22Rv1 (cell line): ENCODE measurements at regions not wholly inside any gene's neighbourhood (a gene's known extent, or its start where the extent isn't known, plus 50 kb on each side); places are given as distances from the start of the nearest gene placed in this dataset.
"Not testable (repeated sequence)": the region's sequence is repeated elsewhere in the genome, so short reads cannot be mapped to it uniquely, and the experiment has no call there.

Experiments used
- H3K27ac ChIP-seq: fragments of 450-650 bp; 2 replicates; pipeline ENCODE4 v1.5.1; 2017
- ZFX ChIP-seq: fragments of 450-650 bp; IDR thresholded peaks from 2 replicates; pipeline ENCODE4 v1.6.1; 2017; ENCODE audit warnings: antibody characterized with exemption, borderline replicate concordance
- TF ChIP-seq, protein P1 (sequence below): fragments of 450-650 bp; IDR thresholded peaks from 2 replicates; pipeline ENCODE4 v1.5.1; 2017; ENCODE audit warnings: mild to moderate bottlenecking

DNA sequence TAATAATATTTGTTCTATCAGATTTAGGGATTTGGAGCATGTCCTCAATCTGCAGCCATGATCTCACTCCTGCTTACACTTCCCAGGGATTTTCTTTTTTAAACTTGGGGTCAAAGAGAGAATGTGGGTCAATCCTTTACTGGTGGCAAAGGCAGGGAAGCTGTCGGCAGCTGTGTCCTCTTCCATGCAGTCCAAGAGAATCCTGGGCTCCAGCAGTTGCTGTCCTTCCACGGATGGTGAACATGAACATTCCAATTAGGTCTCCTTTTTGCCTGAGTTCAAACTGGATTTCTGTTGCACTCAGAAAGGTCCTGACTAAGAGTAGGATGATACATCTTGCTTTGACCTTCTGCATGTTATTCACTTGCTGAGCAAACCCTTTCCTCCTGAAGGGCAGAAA is 73.9 kb downstream of the ARL6IP4 start:
- peak overlapping the region; percentile 75 for H3K27ac ChIP-seq
- no peak for TF ChIP-seq ZFX
- TF ChIP-seq, protein P1, sequence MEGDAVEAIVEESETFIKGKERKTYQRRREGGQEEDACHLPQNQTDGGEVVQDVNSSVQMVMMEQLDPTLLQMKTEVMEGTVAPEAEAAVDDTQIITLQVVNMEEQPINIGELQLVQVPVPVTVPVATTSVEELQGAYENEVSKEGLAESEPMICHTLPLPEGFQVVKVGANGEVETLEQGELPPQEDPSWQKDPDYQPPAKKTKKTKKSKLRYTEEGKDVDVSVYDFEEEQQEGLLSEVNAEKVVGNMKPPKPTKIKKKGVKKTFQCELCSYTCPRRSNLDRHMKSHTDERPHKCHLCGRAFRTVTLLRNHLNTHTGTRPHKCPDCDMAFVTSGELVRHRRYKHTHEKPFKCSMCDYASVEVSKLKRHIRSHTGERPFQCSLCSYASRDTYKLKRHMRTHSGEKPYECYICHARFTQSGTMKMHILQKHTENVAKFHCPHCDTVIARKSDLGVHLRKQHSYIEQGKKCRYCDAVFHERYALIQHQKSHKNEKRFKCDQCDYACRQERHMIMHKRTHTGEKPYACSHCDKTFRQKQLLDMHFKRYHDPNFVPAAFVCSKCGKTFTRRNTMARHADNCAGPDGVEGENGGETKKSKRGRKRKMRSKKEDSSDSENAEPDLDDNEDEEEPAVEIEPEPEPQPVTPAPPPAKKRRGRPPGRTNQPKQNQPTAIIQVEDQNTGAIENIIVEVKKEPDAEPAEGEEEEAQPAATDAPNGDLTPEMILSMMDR, result no peak

GRCh38 chr12:123051556-123051955 is 71.1 kb downstream of the ARL6IP4 start:
- H3K27ac ChIP-seq, result no peak overlapping the region
- no peak for TF ChIP-seq ZFX
- TF ChIP-seq, protein P1, result no peak

DNA sequence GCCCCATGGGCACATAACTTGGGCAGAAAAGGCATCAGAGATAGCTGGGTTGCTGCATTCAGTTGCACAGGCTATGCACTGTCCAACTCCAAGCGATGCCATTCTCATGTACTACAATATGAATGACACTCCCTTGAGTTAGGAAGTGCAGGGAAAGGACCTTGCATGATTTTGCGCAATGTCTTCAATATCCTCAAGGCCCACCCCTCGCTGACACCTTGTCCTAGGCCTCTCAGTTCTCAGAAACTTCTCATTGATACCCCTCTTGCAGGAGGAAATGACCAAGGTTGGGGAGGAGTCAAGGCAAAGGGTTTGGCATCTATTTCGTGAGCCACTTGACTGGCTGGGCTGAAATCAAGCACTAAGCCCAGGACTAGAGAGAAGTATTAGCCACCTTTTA is 70.4 kb downstream of the ARL6IP4 start:
- no peak overlapping the region for H3K27ac ChIP-seq
- TF ChIP-seq ZFX, result no peak
- TF ChIP-seq, protein P1, result no peak

DNA sequence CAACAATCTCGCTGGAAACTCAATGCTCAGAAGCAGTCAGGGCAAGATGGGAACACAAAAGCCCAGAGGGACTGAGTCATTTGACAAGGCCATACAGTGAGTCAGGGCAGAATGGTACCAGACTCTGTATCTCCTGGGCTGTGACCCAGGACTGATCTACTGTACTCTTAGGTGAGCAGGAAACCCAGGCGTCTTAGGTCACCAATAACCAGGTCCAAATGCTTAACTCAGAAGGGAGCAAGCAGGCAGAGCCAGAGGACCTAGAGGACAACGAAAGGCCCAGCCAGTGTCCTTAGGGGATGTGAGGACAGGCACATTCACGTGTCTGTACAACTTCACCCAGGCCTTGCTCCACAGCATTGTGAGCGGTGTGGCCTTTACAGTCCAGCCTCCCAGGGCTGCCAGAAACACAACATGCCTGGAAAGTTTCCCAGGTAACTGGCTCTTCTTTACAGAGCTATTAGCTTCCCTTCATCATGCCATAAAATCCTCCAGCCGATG is 69.9 kb downstream of the ARL6IP4 start:
- no peak overlapping the region for H3K27ac ChIP-seq
- TF ChIP-seq ZFX, result no peak
- TF ChIP-seq, protein P1, result no peak

- TF ChIP-seq, protein P1, result no peak
- no peak for TF ChIP-seq ZFX
Observed at GRCh38 chr12:123049398-123050240, 69.1 kb downstream of the ARL6IP4 start.

GRCh38 chr12:123047892-123048291 is 67.4 kb downstream of the ARL6IP4 start:
- not testable (repeated sequence) for H3K27ac ChIP-seq

More at GRCh38 chr12:123049398-123050240, 69.1 kb downstream of the ARL6IP4 start:
- no peak overlapping the region for H3K27ac ChIP-seq

DNA sequence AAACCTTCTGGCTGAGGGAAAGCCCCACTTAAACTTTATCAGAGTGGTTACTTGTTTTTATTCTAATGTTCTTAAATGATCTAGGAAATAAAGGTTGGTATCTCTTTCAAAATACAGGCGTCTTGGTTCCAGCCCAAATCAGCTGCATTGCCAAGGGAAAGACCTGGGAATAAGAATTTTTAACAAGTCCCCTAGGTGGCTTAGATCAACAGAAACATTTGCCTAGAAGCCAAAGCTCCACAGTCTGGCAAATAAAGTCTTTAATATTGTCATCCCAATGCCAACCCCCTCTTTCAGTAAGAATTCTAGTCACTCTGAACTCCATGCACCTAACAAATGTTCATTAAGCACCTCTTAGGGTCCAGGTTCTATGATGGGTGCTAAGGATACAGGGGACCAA is 66.8 kb downstream of the ARL6IP4 start:
- TF ChIP-seq ZFX, result no peak
- TF ChIP-seq, protein P1, result no peak
- no peak overlapping the region for H3K27ac ChIP-seq

DNA sequence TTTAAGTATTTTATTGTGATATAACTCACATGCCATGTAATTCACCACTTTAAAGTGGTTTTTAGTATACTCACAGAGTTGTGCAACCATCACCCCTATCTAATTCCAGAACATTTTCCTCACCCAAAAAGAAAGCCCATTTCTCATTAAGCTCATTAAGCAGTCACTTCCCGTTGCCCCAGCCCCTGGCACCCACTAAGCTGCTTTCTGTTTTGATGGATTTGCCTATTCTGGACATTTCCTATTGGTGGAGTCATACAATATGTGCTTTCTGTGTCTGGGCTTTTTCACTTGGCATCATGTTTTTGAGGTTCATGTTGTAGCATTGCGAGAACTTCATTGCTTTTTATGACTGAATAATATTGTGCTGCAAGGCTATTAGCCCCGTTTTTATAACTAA is 66.0 kb downstream of the ARL6IP4 start:
- TF ChIP-seq, protein P1, result no peak
- TF ChIP-seq ZFX, result no peak
- no peak overlapping the region for H3K27ac ChIP-seq
